Suprapubic skin (tissue), 4 donors: ENCODE measurements at regions not wholly inside any gene's neighbourhood (a gene's known extent, or its start where the extent isn't known, plus 50 kb on each side); places are given as distances from the start of the nearest gene placed in this dataset.

ENCODE experiments used
- DNase-seq, 2 donors: peaks; one replicate each; pipeline ENCODE4 v3.0.0-alpha.2; 2019; ENCODE audit warnings: low spot score in 2 of 2
- H3K27ac ChIP-seq: fragments of 200-600 bp; sonication (generic); one replicate; pipeline ENCODE4 v1.5.1; 2019
- H3K27me3 ChIP-seq: fragments of 200-600 bp; sonication (generic); one replicate; pipeline ENCODE4 v1.5.1; 2019
- H3K36me3 ChIP-seq: fragments of 200-600 bp; sonication (generic); one replicate; pipeline ENCODE4 v1.5.1; 2019
- H3K4me1 ChIP-seq: fragments of 200-600 bp; sonication (generic); one replicate; pipeline ENCODE4 v1.5.1; 2019
- H3K4me3 ChIP-seq: fragments of 200-600 bp; sonication (generic); one replicate; pipeline ENCODE4 v1.5.1; 2019; ENCODE audit warnings: mild to moderate bottlenecking
- H3K9me3 ChIP-seq: fragments of 200-600 bp; sonication (generic); one replicate; pipeline ENCODE4 v1.5.1; 2019
- CTCF ChIP-seq, 2 donors: fragments of 200-600 bp in 1 of 2; fragments of 450-650 bp in 1 of 2; sonication (generic) in 1 of 2; IDR thresholded peaks; one replicate each; pipeline ENCODE4 v1.5.1; 2016 to 2019; ENCODE audit warnings: antibody characterized with exemption in 2 of 2, mild to moderate bottlenecking in 1 of 2, moderate library complexity in 1 of 2
- EP300 ChIP-seq: sonication (generic); formaldehyde crosslinking; IDR thresholded peaks from one replicate; pipeline ENCODE4 v1.6.1; 2017; ENCODE audit warnings: antibody characterized with exemption
- POLR2A ChIP-seq, 2 donors: fragments of 450-650 bp; IDR thresholded peaks; one replicate each; pipeline ENCODE4 v1.6.1; 2017; ENCODE audit warnings: antibody characterized with exemption in 2 of 2, mild to moderate bottlenecking in 2 of 2, moderate library complexity in 2 of 2
- POLR2AphosphoS5 ChIP-seq, 3 donors: sonication (generic); formaldehyde crosslinking; IDR thresholded peaks; one replicate each; pipeline ENCODE4 v1.6.1; 2017; ENCODE audit warnings: antibody characterized with exemption in 3 of 3
- WGBS: methylation state at CpG from one replicate; pipeline ENCODE4 v1.1.5; 2018; 5-methylcytosine and 5-hydroxymethylcytosine counted together

DNA sequence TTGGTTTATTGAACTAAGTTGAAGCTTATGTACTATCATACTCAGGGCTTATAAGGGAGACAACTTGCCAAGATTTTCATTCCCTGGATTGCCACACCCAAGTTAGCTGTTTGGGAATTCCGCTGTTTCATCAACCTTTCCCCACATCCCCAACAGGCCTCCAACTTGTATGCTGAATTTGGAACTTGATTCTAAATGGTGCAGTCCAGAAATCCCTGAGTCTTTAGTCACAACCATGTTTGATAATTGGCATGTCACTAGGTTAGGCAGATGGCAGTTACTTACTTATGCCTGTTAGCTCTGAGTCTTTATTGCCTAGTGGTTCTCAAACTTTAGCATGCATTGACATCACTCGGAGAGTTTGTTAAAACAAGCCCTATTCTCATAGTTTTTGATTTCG, 135.4 kb upstream of the PRPS1L1 start:
- no peak overlapping the region for H3K27ac ChIP-seq
- H3K4me1 ChIP-seq, result peaks cover 6% of the 10 kb centered on the region
- H3K4me3 ChIP-seq, result no peak overlapping the region
- no peaks in the 10 kb centered on the region for H3K36me3 ChIP-seq
- TF ChIP-seq CTCF (IDR thresholded peaks at IDR 0.05) (no peak), POLR2A (IDR thresholded peaks at IDR 0.05) (no peak), POLR2AphosphoS5 (IDR thresholded peaks at IDR 0.05) (no peak), EP300 (no peak)
- H3K9me3 ChIP-seq, result no peaks in the 10 kb centered on the region
- no peak for DNase-seq
- H3K27me3 ChIP-seq, result no peaks in the 10 kb centered on the region
- WGBS, result 72% methylated on average over 3 of the region's 3 CpGs

DNA sequence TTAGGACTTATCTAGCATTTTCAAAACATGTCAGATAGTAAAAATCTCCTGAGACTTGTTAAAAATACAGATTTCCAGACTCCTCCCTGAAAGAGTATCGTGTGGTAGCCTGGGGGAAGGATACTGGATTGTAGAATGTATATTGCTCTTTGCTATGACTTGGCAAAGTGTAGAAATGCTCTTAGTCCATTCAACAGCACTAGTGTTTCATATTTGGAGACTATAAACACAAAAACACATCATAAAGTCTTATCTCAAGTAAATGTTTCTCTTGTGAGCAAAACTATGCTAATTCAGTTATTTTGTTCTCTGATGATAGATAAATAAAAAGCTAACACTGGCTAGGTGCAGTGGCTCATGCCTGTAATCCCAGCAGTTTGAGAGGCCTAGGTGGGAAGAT, 137.5 kb upstream of the PRPS1L1 start:
- DNase-seq, result no peak
- 46% methylated on average over 1 of the region's 1 CpG for WGBS

DNA sequence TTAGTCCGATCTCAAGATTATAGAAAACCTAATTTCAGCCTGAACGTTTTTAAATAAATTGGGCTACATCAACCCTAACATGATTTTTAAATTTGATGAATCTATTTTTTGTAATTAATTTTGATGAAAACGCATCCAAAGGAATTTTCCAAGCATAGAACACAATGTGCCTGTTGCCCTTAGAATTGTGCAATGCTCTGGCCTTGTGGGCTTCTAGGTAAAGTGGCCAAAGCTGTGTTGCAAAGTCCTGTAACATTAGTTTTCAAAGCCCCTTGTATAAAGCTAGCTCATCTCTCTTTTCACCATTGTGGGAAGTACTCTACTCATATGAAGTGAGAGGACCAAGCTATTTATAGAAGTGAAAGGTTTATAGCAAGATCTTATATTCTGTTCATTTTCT, 138.4 kb upstream of the PRPS1L1 start:
- Histone ChIP-seq H3K9me3 (no peaks in the 10 kb centered on the region), H3K27ac (no peak overlapping the region), H3K4me3 (no peak overlapping the region), H3K27me3 (no peaks in the 10 kb centered on the region), H3K36me3 (no peaks in the 10 kb centered on the region), H3K4me1 (peaks cover 6% of the 10 kb centered on the region)
- TF ChIP-seq POLR2A (IDR thresholded peaks at IDR 0.05) (no peak), CTCF (IDR thresholded peaks at IDR 0.05) (no peak), POLR2AphosphoS5 (IDR thresholded peaks at IDR 0.05) (peak in 1 of 3 donors; percentile 65), EP300 (no peak)
- no peak for DNase-seq
- WGBS, result 88% methylated on average over 3 of the region's 3 CpGs

More for the DNA sequence above, 137.5 kb upstream of the PRPS1L1 start:
- no peaks in the 10 kb centered on the region for H3K9me3 ChIP-seq
- no peak overlapping the region for H3K4me3 ChIP-seq
- H3K4me1 ChIP-seq, result peaks cover 6% of the 10 kb centered on the region
- no peaks in the 10 kb centered on the region for H3K36me3 ChIP-seq
- H3K27me3 ChIP-seq, result no peaks in the 10 kb centered on the region
- H3K27ac ChIP-seq, result no peak overlapping the region
- no peak for TF ChIP-seq POLR2A (IDR thresholded peaks at IDR 0.05)
- TF ChIP-seq EP300, result no peak
- TF ChIP-seq POLR2AphosphoS5 (IDR thresholded peaks at IDR 0.05), result no peak
- no peak for TF ChIP-seq CTCF (IDR thresholded peaks at IDR 0.05)

DNA sequence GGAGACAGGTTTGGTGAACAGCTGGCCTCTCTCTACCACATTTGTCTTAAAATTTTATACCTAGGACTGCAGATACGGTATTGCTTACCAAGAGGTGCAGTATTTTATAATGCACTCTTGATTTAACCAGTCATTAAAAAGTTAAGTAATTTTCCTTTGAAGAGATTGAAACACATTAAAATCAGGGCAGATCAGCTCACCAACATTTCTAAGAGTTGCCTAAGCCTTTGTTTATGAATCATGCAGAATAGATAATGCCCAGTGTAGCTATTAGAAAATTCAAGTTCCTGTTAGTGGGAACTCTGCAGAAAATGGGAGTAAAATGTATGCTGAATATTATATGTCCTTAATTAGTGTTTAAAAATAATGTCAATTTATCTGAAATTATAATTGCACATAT, 140.2 kb upstream of the PRPS1L1 start:
- no peaks in the 10 kb centered on the region for H3K27me3 ChIP-seq
- no peaks in the 10 kb centered on the region for H3K9me3 ChIP-seq
- no peak overlapping the region for H3K27ac ChIP-seq
- no peak for TF ChIP-seq EP300
- no peak for TF ChIP-seq POLR2AphosphoS5 (IDR thresholded peaks at IDR 0.05)
- no peak for TF ChIP-seq POLR2A (IDR thresholded peaks at IDR 0.05)
- no peak for TF ChIP-seq CTCF (IDR thresholded peaks at IDR 0.05)
- H3K4me3 ChIP-seq, result no peak overlapping the region
- H3K36me3 ChIP-seq, result no peaks in the 10 kb centered on the region
- peaks cover under 1% of the 10 kb centered on the region for H3K4me1 ChIP-seq
- WGBS, result 91% methylated on average over 1 of the region's 1 CpG
- no peak for DNase-seq

GRCh38 chr7:18174996-18175395, 147.3 kb upstream of the PRPS1L1 start:
- Histone ChIP-seq H3K4me3 (no peak overlapping the region), H3K9me3 (no peaks in the 10 kb centered on the region), H3K27me3 (no peaks in the 10 kb centered on the region), H3K36me3 (no peaks in the 10 kb centered on the region), H3K4me1 (no peaks in the 10 kb centered on the region), H3K27ac (no peak overlapping the region)
- no peak for TF ChIP-seq POLR2A (IDR thresholded peaks at IDR 0.05)
- no peak for TF ChIP-seq CTCF (IDR thresholded peaks at IDR 0.05)
- no peak for TF ChIP-seq EP300
- TF ChIP-seq POLR2AphosphoS5 (IDR thresholded peaks at IDR 0.05), result no peak
- WGBS, result 94% methylated on average over 6 of the region's 7 CpGs
- DNase-seq, result no peak
